GM12891 (cell line): ENCODE measurements at regions not wholly inside any gene's neighbourhood (a gene's known extent, or its start where the extent isn't known, plus 50 kb on each side); places are given as distances from the start of the nearest gene placed in this dataset.

Experiments used
- POLR2A ChIP-seq: IDR thresholded peaks from 2 replicates; pipeline ENCODE4 v1.6.1; 2011; ENCODE audit warnings: low read depth, low read length, control low read depth
- POLR2AphosphoS5 ChIP-seq: IDR thresholded peaks from 2 replicates; pipeline ENCODE4 v1.6.1; 2011; ENCODE audit warnings: low read depth, low read length, control low read depth
- POU2F2 ChIP-seq: IDR thresholded peaks from 2 replicates; pipeline ENCODE4 v1.6.1; 2011; ENCODE audit warnings: low read depth, mild to moderate bottlenecking, control low read depth, low read length, moderate library complexity
- SPI1 ChIP-seq: IDR thresholded peaks from 2 replicates; pipeline ENCODE4 v1.6.1; 2011; ENCODE audit warnings: low read depth, low read length, control low read depth
- TAF1 ChIP-seq: IDR thresholded peaks from 2 replicates; pipeline ENCODE4 v1.6.1; 2011; ENCODE audit warnings: low read depth, low read length, control low read depth

DNA sequence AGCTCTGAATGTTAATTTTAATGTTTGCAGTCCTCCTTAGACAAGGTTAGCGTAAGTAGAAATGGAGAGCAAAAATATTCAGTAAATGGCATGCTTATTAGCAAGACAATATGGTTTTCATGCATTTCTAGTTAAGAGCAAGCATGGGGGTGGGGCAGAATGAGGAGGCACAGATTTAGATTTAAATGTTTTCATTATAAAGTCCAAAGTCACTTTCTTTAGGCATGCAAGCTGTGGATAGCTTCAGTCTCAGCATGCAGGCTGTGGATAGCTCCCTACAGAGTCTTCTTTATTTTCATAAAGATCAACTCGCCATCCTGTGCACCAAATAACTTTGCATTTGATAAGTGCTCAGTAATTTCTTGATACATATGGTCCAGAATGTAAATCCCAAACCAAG, 1294.5 kb upstream of the ADGRL2 start:
- TF ChIP-seq POLR2A (no peak), TAF1 (no peak), POLR2AphosphoS5 (no peak), SPI1 (no peak), POU2F2 (no peak)
